CD4-positive, alpha-beta T cell (primary cell): ENCODE measurements at regions not wholly inside any gene's neighbourhood (a gene's known extent, or its start where the extent isn't known, plus 50 kb on each side); places are given as distances from the start of the nearest gene placed in this dataset.

Experiments used
- ATAC-seq: fragments of 200-7000 bp; cut with Tn5 transposase; one replicate; pipeline ENCODE4 v1.10.0; 2022; ENCODE audit warnings: mild to moderate bottlenecking; ENCODE audit not compliant: poor library complexity
- CTCF ChIA-PET: fragments of 350-600 bp; sonication (Branson Sonifier 250); formaldehyde crosslinking; loops from one replicate; lab custom pipeline; 2021; ENCODE audit warnings: antibody characterized with exemption, inconsistent platforms; lab: Charles Lee
- POLR2A ChIA-PET: fragments of 350-600 bp; sonication (Branson Sonifier 250); formaldehyde crosslinking; loops from one replicate; lab custom pipeline; 2021; ENCODE audit warnings: antibody characterized with exemption, inconsistent platforms; lab: Charles Lee
- DNase-seq, 14 experiments: peaks; one replicate each; pipeline ENCODE4 v3.0.0-alpha.2; 2013 to 2020; ENCODE audit warnings: mixed read lengths in 2 of 14
- H3K27ac ChIP-seq, 2 donors: one replicate each; pipeline versions ENCODE4 v1.5.1 to v1.7.0; 2013; ENCODE audit warnings: low read length in 2 of 2, low read depth in 1 of 2, mild to moderate bottlenecking in 1 of 2
- H3K27me3 ChIP-seq, 2 experiments: 1 replicate in 1 of 2; 2 replicates in 1 of 2; pipeline versions ENCODE4 v1.6.1 to v1.7.0; 2013; ENCODE audit warnings: low read length in 2 of 2, control low read depth in 1 of 2, mild to moderate bottlenecking in 1 of 2, moderate library complexity in 1 of 2; ENCODE audit not compliant: insufficient read depth in 2 of 2, control insufficient read depth in 1 of 2
- H3K36me3 ChIP-seq: one replicate; pipeline ENCODE4 v1.6.1; 2013; ENCODE audit warnings: low read length, control low read depth; ENCODE audit not compliant: insufficient read depth
- H3K4me1 ChIP-seq: one replicate; pipeline ENCODE4 v1.6.1; 2013; ENCODE audit warnings: low read length, control low read depth; ENCODE audit not compliant: insufficient read depth
- H3K4me3 ChIP-seq: one replicate; pipeline ENCODE4 v1.5.1; 2013; ENCODE audit warnings: mild to moderate bottlenecking, low read length, moderate library complexity
- H3K9me3 ChIP-seq, 2 experiments: 1 replicate in 1 of 2; 2 replicates in 1 of 2; pipeline versions ENCODE4 v1.6.1 to v1.7.0; 2013; ENCODE audit warnings: low read length in 2 of 2, mild to moderate bottlenecking in 2 of 2, control low read depth in 1 of 2, moderate library complexity in 1 of 2; ENCODE audit not compliant: control insufficient read depth in 1 of 2, insufficient read depth in 1 of 2
- H3K27ac Mint-ChIP-seq: one replicate; pipeline ENCODE4 v1.8.0; 2020; ENCODE audit warnings: mixed read lengths
- H3K27me3 Mint-ChIP-seq: one replicate; pipeline ENCODE4 v1.8.0; 2021; ENCODE audit warnings: mixed read lengths
- H3K36me3 Mint-ChIP-seq: one replicate; pipeline ENCODE4 v1.8.0; 2021; ENCODE audit warnings: low read depth, mixed read lengths
- H3K4me1 Mint-ChIP-seq: one replicate; pipeline ENCODE4 v1.8.0; 2021; ENCODE audit warnings: low read depth, mixed read lengths
- H3K4me3 Mint-ChIP-seq: one replicate; pipeline ENCODE4 v1.8.0; 2020; ENCODE audit warnings: mild to moderate bottlenecking, mixed read lengths
- H3K9me3 Mint-ChIP-seq: one replicate; pipeline ENCODE4 v1.8.0; 2020; ENCODE audit warnings: mixed read lengths
- CTCF ChIP-seq: fragments of 200-600 bp; IDR thresholded peaks from one replicate; pipeline ENCODE4 v1.8.0; 2022; ENCODE audit warnings: antibody characterized with exemption, mild to moderate bottlenecking
- intact Hi-C, 2 experiments: fragments of 100-400 bp; cut with DNase I in 1 of 2; cut with micrococcal nuclease in 1 of 2; formaldehyde crosslinking; loops; one replicate each; pipeline versions ENCODE4 v1.15.1 to v1.9.0; 2023 to 2025; cut with DNase I, micrococcal nuclease

- ATAC-seq: no peak
- no peaks in the 10 kb centered on the region for H3K27me3 ChIP-seq
Measured at GRCh38 chr4:30601070-30601865, 118.9 kb upstream of the PCDH7 start.

GRCh38 chr4:30605616-30606190 is 114.5 kb upstream of the PCDH7 start:
- Histone ChIP-seq H3K27me3 (no peaks in the 10 kb centered on the region), H3K4me1 (no peaks in the 10 kb centered on the region), H3K9me3 (peaks cover 0 to 5% of the 10 kb centered on the region in 2 experiments), H3K4me3 (no peak overlapping the region), H3K36me3 (no peaks in the 10 kb centered on the region), H3K27ac (no peak overlapping the region)
- Mint-ChIP-seq H3K36me3 (no peaks in the 10 kb centered on the region), H3K9me3 (peaks cover 2% of the 10 kb centered on the region), H3K27me3 (no peaks in the 10 kb centered on the region), H3K4me3 (no peak overlapping the region), H3K27ac (no peak overlapping the region), H3K4me1 (no peaks in the 10 kb centered on the region)
- TF ChIP-seq CTCF: no peak
- intact Hi-C loops: no loop called here
- CTCF ChIA-PET: no interaction called here
- ATAC-seq (no peak), DNase-seq (no peak)
- POLR2A ChIA-PET: no interaction called here

More at GRCh38 chr4:30601070-30601865, 118.9 kb upstream of the PCDH7 start:
- H3K36me3 ChIP-seq: no peaks in the 10 kb centered on the region
- no peaks in the 10 kb centered on the region for H3K4me1 ChIP-seq
- DNase-seq: no peak
- H3K27ac ChIP-seq: no peak overlapping the region
- CTCF ChIA-PET: no interaction called here
- peaks cover 3% of the 10 kb centered on the region for H3K9me3 Mint-ChIP-seq
- peaks cover 0 to 5% of the 10 kb centered on the region in 2 experiments for H3K9me3 ChIP-seq
- H3K4me1 Mint-ChIP-seq: no peaks in the 10 kb centered on the region
- H3K36me3 Mint-ChIP-seq: no peaks in the 10 kb centered on the region
- TF ChIP-seq CTCF: no peak
- H3K27ac Mint-ChIP-seq: no peak overlapping the region
- no peaks in the 10 kb centered on the region for H3K27me3 Mint-ChIP-seq
- POLR2A ChIA-PET: no interaction called here
- intact Hi-C loops: no loop called here
- no peak overlapping the region for H3K4me3 Mint-ChIP-seq
- no peak overlapping the region for H3K4me3 ChIP-seq

- H3K4me1 Mint-ChIP-seq: no peaks in the 10 kb centered on the region
- Histone ChIP-seq H3K9me3 (peaks cover 0 to 7% of the 10 kb centered on the region in 2 experiments), H3K4me3 (no peak overlapping the region), H3K27me3 (no peaks in the 10 kb centered on the region), H3K27ac (no peak overlapping the region), H3K4me1 (no peaks in the 10 kb centered on the region), H3K36me3 (no peaks in the 10 kb centered on the region)
- no peak overlapping the region for H3K27ac Mint-ChIP-seq
- H3K9me3 Mint-ChIP-seq: peaks cover 4% of the 10 kb centered on the region
- DNase-seq: no peak
- POLR2A ChIA-PET: no interaction called here
- no peak for ATAC-seq
- H3K36me3 Mint-ChIP-seq: no peaks in the 10 kb centered on the region
- no peak overlapping the region for H3K4me3 Mint-ChIP-seq
- CTCF ChIA-PET: no interaction called here
- no peak for TF ChIP-seq CTCF
- H3K27me3 Mint-ChIP-seq: no peaks in the 10 kb centered on the region
- intact Hi-C loops: no loop called here
Measured at GRCh38 chr4:30610361-30610760, 109.8 kb upstream of the PCDH7 start.
